NCI-H69 (cell line): ENCODE measurements at regions not wholly inside any gene's neighbourhood (a gene's known extent, or its start where the extent isn't known, plus 50 kb on each side); places are given as distances from the start of the nearest gene placed in this dataset.
"Not testable (repeated sequence)": the region's sequence is repeated elsewhere in the genome, so short reads cannot be mapped to it uniquely, and the experiment has no call there.

Source experiments
- DNase-seq: peaks from one replicate; lab custom pipeline; 2025; lab: John Stamatoyannopoulos, UW

- DNase-seq = no peak
These were observed 1446.7 kb downstream of the FAM181B start for GRCh38 chr11:81286959-81287358.

DNA sequence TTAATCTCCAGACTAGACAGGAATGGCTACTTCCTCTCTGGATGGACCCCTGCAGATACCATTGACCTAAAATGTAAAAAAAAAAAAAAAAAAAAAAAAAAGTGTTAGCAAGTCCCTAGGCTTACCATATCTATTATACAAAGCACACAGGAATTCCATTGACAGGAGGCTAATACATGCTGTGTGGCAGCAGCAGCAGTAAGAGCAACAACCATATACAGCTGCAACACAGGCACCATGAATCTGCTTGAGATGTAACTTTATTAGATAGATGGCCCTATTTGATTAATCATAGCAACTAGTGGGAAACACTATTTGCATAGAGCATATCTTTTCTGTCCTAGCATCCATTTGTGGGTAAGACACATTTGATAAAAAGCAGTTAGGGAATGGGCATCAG, 1447.1 kb downstream of the FAM181B start:
- DNase-seq = no peak

- not testable (repeated sequence) for DNase-seq
These were observed 1453.4 kb downstream of the FAM181B start for GRCh38 chr11:81280228-81280627.

- peak; percentile 9 for DNase-seq
These were observed 1454.7 kb downstream of the FAM181B start for GRCh38 chr11:81278991-81279390.

DNA sequence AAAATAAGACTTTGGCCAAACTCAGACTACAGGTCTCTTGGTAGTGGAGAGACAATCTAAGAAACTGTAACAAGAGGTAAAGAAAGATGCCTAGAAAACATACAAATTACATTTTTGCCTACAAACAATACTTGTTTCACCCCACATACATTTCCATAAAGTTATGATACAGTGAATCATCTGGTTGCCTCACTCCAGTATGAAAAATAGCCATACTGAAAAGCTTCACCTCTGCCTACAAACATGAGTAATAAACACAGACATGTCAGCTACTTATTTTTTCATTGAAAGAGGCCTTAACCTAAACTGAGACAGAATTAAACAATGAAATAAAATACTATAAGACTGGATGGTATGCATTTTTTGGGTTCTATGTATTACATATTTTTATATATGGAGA, 1463.0 kb downstream of the FAM181B start:
- no peak for DNase-seq

GRCh38 chr11:81267246-81267645, 1466.4 kb downstream of the FAM181B start:
- no peak for DNase-seq

GRCh38 chr11:81259471-81259870, 1474.2 kb downstream of the FAM181B start:
- DNase-seq = no peak

DNA sequence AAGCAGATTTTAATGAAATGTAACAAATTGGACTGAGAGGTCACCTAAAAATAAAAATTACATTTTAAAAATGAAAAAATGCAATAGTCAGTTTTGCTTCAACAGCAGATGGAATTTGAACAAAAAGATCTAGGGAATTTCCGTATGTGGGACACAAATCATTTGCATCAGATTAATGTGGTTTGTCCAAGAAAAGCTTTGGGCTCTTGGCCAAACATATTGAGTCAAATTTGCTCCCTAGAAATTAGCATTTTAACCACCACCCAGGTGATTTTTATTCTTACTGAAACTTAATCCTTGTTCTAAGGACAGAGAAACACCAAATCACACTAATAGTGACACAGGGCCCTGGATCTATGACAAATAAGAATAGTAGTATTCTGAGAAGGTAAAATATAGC, 1477.8 kb downstream of the FAM181B start:
- peak; percentile 62 for DNase-seq

DNA sequence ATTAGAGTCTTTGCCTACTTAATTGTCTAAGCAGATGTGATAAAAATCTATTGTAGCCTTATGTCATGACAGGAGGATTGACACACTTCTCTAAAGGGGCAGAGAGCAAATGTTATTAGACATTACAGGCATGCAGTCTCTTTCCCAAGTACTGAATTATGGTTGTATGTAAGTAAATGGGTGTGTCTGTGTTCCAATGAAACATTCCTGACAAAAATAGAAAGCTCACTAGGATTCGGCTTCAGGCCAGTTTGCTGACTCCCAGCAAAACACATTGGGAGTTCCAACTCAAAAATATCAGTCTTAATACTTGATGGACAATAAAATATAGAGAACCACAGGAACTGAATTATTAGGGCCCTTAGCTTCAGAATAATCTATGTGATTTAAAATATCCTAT, 1480.4 kb downstream of the FAM181B start:
- DNase-seq = no peak

DNA sequence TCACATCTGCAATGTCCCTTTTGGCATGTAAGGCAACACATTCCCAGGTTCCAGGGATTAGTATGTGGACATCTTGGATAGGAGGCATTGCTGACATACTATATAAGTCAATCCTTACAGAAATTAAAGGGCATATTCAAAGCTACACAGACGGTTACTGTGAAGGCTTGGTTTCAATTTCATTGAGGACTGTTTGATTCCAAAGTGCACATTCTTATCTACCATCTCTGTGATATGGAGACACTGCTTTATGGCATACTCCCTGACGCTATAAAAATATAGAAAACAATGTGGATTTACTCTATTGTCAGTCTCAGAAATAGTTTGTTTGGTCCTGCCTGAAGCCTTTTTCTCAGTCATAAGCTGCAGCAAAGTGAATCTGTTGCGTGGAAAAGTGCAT, 1486.7 kb downstream of the FAM181B start:
- no peak for DNase-seq

DNA sequence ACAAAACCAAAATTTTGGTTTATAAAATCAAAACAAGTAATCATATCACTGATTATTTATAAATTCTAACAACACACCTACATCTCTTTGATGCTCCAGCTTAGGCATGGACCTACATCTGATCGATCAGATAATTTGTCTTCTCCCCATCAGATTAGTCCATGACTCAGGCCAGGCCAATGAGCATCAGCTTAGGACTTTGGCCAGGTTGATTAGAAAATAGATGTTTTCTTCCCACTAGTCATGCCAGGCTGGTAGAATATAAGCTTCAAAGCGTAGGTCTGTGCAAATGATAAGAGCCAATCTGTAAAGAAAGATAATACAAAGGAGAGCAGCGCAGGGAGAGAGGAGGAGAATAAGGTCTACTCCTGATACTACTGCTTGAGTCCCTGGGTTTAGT, 1487.9 kb downstream of the FAM181B start:
- DNase-seq = no peak

GRCh38 chr11:81241672-81242275, 1491.9 kb downstream of the FAM181B start:
- peak; percentile 6 for DNase-seq

DNA sequence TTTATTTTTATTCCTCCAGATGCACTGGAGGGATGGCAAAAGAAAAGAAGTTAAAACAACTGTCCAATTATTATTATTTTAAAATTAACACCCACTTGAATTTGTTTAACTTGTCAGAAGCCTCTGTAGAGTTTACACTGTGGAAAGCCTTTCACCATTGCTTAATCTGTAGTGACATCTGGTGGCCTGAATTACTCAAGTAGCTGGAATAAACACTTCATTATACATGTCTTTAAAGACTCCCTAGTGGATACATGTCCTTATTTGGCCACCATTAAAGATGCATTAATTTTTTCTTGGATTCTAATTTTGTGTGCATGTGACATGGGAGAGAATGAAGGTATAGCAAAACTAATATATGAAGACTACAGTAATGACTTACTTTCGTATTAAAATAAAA, 1496.5 kb downstream of the FAM181B start:
- DNase-seq = peak; percentile 81

DNA sequence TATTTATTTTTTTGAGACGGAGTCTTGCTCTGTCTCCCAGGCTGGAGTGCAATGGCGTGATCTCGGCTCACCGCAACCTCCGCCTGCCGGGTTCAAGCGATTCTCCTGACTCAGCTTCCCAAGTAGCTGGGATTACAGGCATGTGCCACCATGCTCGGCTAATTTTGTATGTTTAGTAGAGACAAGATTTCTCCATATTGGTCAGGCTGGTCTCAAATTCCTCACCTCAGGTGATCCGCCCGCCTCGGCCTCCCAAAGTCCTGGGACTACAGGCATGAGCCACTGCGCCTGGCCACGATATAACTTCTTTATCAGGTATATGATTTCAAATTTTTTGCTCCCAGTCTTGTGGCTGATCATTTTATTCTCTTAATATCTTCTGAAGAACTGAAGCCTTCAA, 1506.3 kb downstream of the FAM181B start:
- DNase-seq = not testable (repeated sequence)

DNA sequence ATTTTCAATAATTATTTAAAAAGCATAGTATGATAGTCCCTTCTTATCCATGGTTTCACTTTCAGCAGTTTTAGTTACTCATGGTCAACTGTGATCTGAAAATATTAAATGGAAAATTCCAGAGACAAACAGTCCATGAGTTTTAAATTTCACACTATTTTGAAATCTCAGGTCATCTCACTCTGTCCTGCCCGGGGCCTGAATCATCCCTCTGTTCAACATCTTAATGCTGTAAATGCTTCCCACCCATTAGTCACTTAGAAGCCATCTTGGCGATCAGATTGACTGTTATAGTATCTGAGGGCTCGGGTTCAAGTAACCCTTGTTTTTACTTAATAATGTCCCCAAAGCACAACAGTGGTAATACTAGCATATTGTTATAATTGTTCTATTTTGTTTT, 1509.3 kb downstream of the FAM181B start:
- no peak for DNase-seq

- DNase-seq = no peak
These were observed 1511.2 kb downstream of the FAM181B start for GRCh38 chr11:81222491-81222890.

DNA sequence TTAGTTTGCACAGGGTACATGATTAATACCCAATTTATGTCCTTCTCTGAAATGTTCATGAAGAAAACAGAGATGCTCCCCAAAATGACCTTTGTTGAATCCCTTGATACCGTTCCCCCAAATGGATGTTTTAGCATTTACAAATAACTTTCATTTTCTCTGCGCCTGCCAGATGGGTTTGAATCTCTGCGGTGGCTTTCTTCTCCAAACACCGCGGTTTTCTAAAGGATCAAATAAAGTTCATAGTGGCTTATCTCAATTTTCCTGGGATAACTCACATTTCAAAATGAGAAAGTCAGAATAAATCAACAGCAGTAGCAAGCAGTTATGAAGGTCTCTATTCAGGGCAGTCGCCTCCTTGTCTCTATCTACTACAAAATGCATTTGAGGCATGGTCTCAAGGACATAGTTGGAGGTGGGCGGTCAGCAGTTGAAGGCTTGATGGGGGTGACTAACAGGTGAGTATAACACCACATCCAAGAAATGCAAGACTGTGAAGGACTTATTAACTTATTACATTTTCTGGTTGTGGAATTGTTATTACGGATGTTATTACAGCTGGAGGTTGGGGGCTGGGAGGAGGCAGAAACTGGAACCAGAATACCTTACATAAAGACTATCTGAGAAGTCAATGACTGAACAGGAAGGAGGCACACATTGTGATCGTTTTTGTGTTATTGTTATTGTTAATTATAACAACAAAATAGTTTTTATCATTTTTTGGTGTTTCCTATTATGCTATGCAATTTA, 1513.3 kb downstream of the FAM181B start:
- no peak for DNase-seq

- no peak for DNase-seq
These were observed 1514.0 kb downstream of the FAM181B start for GRCh38 chr11:81219661-81220060.

DNA sequence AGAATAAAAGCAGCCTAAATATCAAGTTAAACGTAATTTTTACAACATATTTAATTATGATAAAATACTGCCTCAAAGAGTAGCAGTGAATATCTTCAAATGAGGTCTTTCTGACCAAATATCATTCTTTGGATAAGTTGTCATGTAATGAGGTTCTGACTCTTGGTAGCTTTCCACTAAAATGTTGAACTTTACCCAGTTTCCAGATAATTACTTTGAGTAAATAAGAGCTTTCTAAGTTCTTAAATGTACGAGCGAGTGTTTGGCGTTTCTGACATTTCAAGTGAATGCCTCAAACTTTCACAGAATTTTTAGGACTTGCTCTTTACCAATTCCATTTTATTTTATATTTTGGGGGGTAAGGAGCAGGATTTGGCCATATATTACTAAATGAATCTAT, 1515.2 kb downstream of the FAM181B start:
- no peak for DNase-seq

DNA sequence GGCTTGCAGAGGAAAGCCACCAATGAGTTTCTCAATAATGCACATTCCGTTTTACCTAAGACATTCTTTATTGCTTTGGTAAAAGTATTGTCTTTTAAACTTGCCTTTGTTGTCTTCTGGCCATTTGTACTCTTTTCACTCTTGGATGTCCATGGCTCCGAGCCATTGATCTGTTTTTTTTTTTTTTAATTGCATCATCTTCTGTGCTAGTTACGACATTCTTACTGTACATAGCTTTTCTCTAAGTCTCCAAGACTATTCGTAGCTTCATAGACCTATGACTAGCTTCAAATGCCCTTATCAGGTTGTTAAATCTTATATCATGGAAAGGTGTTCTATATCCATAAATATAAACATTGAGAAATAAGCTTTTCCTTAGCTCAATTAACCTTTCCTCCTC, 1522.6 kb downstream of the FAM181B start:
- no peak for DNase-seq

GRCh38 chr11:81207421-81208054, 1526.1 kb downstream of the FAM181B start:
- DNase-seq = no peak

DNA sequence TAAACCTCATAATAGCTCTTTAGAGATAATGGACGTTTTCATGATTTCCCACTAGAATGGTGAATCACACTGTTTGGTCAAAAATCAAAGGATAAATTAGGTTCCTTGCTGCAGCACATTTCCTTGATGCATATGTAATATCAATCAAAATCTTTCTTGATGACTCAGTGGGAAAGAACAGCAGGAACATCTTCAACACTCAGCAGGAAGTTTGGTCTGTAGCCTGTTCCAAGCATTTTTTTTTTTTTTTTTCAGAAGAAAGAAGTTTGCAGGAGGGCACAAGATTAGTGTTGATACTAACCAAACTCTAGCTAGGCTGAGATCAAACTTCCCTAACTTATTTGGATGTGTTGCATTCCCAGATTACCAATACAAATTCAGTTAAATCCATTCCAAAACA, 1529.8 kb downstream of the FAM181B start:
- no peak for DNase-seq

- DNase-seq = no peak
These were observed 1536.3 kb downstream of the FAM181B start for GRCh38 chr11:81197396-81197795.
